ENCODE measurements at regions not wholly inside any gene's neighbourhood (a gene's known extent, or its start where the extent isn't known, plus 50 kb on each side); places are given as distances from the start of the nearest gene placed in this dataset.

GRCh38 chr6:168136001-168136400 is 57.0 kb upstream of the FRMD1 start:
- TF ChIP-seq ZNF565 (CRISPR knock-in tag; conservative IDR thresholded peaks at IDR 0.05; ENCODE audit: low read depth) (no peak), PATZ1 (CRISPR knock-in tag; IDR thresholded peaks at IDR 0.05; ENCODE audit: borderline replicate concordance) (no peak), ZFP3 (CRISPR knock-in tag; IDR thresholded peaks at IDR 0.05) (no peak), BACH2 (CRISPR knock-in tag; IDR thresholded peaks at IDR 0.05; ENCODE audit: borderline replicate concordance) (no peak), ISL1 (CRISPR knock-in tag; IDR thresholded peaks at IDR 0.05) (no peak), RARB (CRISPR knock-in tag; IDR thresholded peaks at IDR 0.05) (no peak), TOX (CRISPR knock-in tag; IDR thresholded peaks at IDR 0.05; ENCODE audit: borderline replicate concordance) (no peak), OSR1 (CRISPR knock-in tag; IDR thresholded peaks at IDR 0.05) (no peak)

Data from SK-N-SH treated with all-trans-retinoic acid at 6 μM for 48 hours (cell line).